Mesendoderm (in vitro differentiated cells): ENCODE measurements at regions not wholly inside any gene's neighbourhood (a gene's known extent, or its start where the extent isn't known, plus 50 kb on each side); places are given as distances from the start of the nearest gene placed in this dataset.

Experiments
- DNase-seq: peaks from one replicate; pipeline ENCODE4 v3.0.0; 2013
- H2AK5ac ChIP-seq: 2 replicates; pipeline ENCODE4 v1.6.1; 2013; ENCODE audit warnings: low read length, inconsistent platforms
- H2BK120ac ChIP-seq: 2 replicates; pipeline ENCODE4 v1.6.1; 2013; ENCODE audit warnings: low read depth, mild to moderate bottlenecking, low read length, moderate library complexity, mixed read lengths
- H2BK15ac ChIP-seq: replicated peaks from 2 replicates; pipeline ENCODE4 v1.6.1; 2013; ENCODE audit warnings: low read depth, mild to moderate bottlenecking, moderate library complexity
- H2BK5ac ChIP-seq: 2 replicates; pipeline ENCODE4 v1.6.1; 2013; ENCODE audit warnings: low read length, inconsistent platforms
- H3K18ac ChIP-seq: 2 replicates; pipeline ENCODE4 v1.6.1; 2013; ENCODE audit warnings: mild to moderate bottlenecking, low read length, mixed read lengths
- H3K23ac ChIP-seq: one replicate; pipeline ENCODE4 v1.6.1; 2013; ENCODE audit warnings: low read length
- H3K27ac ChIP-seq: 2 replicates; pipeline ENCODE4 v1.5.1; 2013; ENCODE audit warnings: low read depth, mild to moderate bottlenecking, inconsistent platforms, low read length, moderate library complexity
- H3K27me3 ChIP-seq: 2 replicates; pipeline ENCODE4 v1.6.1; 2013; ENCODE audit warnings: low read length, control low read depth, mild to moderate bottlenecking, inconsistent platforms; ENCODE audit not compliant: insufficient read depth, poor library complexity
- H3K36me3 ChIP-seq: 2 replicates; pipeline ENCODE4 v1.6.1; 2013; ENCODE audit warnings: low read length, inconsistent platforms; ENCODE audit not compliant: control insufficient read depth, insufficient read depth
- H3K4ac ChIP-seq: one replicate; pipeline ENCODE4 v1.6.1; 2013; ENCODE audit warnings: low read depth, mild to moderate bottlenecking, low read length, moderate library complexity
- H3K4me1 ChIP-seq: 2 replicates; pipeline ENCODE4 v1.6.1; 2013; ENCODE audit warnings: low read depth, low read length, inconsistent platforms; ENCODE audit not compliant: control insufficient read depth
- H3K4me2 ChIP-seq: 2 replicates; pipeline ENCODE4 v1.6.1; 2013; ENCODE audit warnings: low read length
- H3K4me3 ChIP-seq: 2 replicates; pipeline ENCODE4 v1.5.1; 2013; ENCODE audit warnings: mild to moderate bottlenecking, low read length
- H3K56ac ChIP-seq: one replicate; pipeline ENCODE4 v1.6.1; 2013; ENCODE audit warnings: low read length
- H3K79me1 ChIP-seq: 2 replicates; pipeline ENCODE4 v1.6.1; 2013; ENCODE audit warnings: low read length, inconsistent platforms
- H3K79me2 ChIP-seq: 2 replicates; pipeline ENCODE4 v1.6.1; 2013; ENCODE audit warnings: mild to moderate bottlenecking, low read length; ENCODE audit not compliant: control insufficient read depth, insufficient read depth
- H3K9ac ChIP-seq: 2 replicates; pipeline ENCODE4 v1.6.1; 2013; ENCODE audit warnings: low read length, inconsistent platforms
- H4K5ac ChIP-seq: one replicate; pipeline ENCODE4 v1.6.1; 2013; ENCODE audit warnings: low read length
- H4K8ac ChIP-seq: one replicate; pipeline ENCODE4 v1.6.1; 2013; ENCODE audit warnings: low read depth, mild to moderate bottlenecking, control low read depth, low read length, moderate library complexity
- WGBS: extraction: QIAGEN DNeasy Blood & Tissue Kit; methylation state at CpG from one replicate; pipeline ENCODE4 v1.1.7; 2013; ENCODE audit warnings: low lambda C conversion rate, missing lambda C conversion rate; ENCODE audit not compliant: insufficient coverage; ENCODE audit errors: extremely low coverage; 5-methylcytosine and 5-hydroxymethylcytosine counted together

DNA sequence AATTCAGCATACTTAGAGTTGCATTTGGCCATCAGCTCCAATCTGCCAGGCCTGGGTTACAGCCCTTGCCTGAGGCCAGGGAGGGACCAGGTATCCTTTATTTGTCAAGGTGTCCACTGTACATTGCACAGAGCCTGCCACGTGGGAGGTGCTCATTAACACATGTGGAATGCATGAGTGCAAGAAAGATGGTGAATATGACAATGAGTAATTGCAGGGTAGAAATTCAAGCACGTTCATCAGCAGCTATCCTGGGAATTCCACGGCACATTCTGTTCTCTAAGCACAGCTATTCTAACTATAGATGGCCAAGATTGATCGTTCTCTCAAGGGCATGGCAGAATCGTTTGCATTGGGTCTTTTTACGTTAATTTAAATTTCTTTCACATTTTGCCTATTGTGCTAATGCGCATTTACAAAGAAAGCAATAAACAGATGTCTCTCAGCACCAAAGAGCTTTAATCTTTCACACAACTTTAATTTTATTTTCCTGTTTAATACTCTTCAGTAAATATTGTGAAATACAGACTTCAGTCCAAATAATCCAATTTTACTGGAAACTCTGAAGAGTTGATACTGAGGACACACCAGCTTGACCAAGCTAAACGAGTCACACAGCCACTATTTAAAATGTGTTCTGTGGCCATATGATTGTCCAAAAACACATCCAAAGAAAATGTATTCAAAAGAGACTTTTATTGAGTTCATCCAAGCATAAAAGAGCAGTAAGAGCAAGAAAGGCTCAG lies 1025.7 kb upstream of the TMEM132C start:
- no peak overlapping the region for H3K18ac ChIP-seq
- no peaks in the 10 kb centered on the region for H3K79me1 ChIP-seq
- no peak overlapping the region for H3K23ac ChIP-seq
- H2BK15ac ChIP-seq = no peak overlapping the region
- no peak for DNase-seq
- no peak overlapping the region for H3K9ac ChIP-seq
- no peak overlapping the region for H4K5ac ChIP-seq
- H3K4me1 ChIP-seq = no peaks in the 10 kb centered on the region
- H2BK120ac ChIP-seq = no peak overlapping the region
- WGBS = no CpG with 5 or more reads among the region's 8 CpGs
- no peak overlapping the region for H3K4me3 ChIP-seq
- H3K27me3 ChIP-seq = no peaks in the 10 kb centered on the region
- no peak overlapping the region for H3K4ac ChIP-seq
- H2AK5ac ChIP-seq = no peak overlapping the region
- H3K4me2 ChIP-seq = no peak overlapping the region
- H3K79me2 ChIP-seq = no peaks in the 10 kb centered on the region
- no peak overlapping the region for H4K8ac ChIP-seq
- no peak overlapping the region for H2BK5ac ChIP-seq
- no peaks in the 10 kb centered on the region for H3K36me3 ChIP-seq
- H3K27ac ChIP-seq = no peak overlapping the region
- H3K56ac ChIP-seq = no peak overlapping the region

DNA sequence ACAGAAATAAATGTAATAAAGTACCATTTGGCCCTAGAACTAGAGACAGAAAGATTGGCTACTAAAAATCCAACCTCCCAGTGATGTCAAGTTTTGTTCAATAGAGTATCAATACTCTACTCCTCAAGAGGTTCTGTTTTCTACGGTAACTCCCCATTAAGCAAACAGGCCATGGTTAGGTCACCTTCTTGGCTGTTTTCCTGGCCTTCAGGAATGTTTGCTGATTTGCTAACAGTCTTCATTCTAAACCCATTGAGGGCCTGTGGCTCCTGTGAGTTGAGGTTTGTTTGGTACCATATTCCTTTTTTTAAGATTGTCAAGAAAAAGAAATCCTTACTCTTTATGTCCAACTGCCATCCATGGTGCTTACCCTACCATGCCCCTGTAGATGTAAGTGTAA lies 1022.0 kb upstream of the TMEM132C start:
- Histone ChIP-seq H3K4ac (no peak overlapping the region), H2BK5ac (no peak overlapping the region), H2BK15ac (no peak overlapping the region), H3K18ac (no peak overlapping the region), H2BK120ac (no peak overlapping the region), H3K36me3 (no peaks in the 10 kb centered on the region), H2AK5ac (no peak overlapping the region), H3K79me1 (no peaks in the 10 kb centered on the region), H3K4me1 (no peaks in the 10 kb centered on the region), H3K23ac (no peak overlapping the region), H3K9ac (no peak overlapping the region), H3K79me2 (no peaks in the 10 kb centered on the region), H3K27ac (no peak overlapping the region), H3K4me2 (no peak overlapping the region), H3K27me3 (no peaks in the 10 kb centered on the region), H3K4me3 (no peak overlapping the region), H4K8ac (no peak overlapping the region), H4K5ac (no peak overlapping the region), H3K56ac (no peak overlapping the region)
- no peak for DNase-seq
- no CpG with 5 or more reads among the region's 1 CpG for WGBS

DNA sequence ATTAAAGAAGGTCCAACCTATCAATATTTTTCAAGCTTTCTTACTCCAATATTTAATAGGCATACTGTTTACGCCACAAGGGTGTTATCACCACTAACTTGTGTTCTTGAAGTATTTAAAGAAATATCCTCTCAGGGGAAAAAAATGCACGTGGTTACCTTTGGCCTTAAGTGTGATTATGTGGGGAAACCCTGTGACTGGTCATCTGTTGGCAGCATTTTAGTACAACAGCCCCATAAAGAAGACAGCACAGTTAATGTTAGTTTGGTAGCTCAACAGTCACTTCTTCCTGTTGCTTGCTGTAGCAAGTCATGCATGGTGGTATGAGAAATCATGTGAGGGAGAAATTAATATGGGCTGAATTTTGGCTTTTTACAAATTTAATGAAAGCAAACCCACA lies 1021.5 kb upstream of the TMEM132C start:
- no peaks in the 10 kb centered on the region for H3K27me3 ChIP-seq
- H3K79me2 ChIP-seq = no peaks in the 10 kb centered on the region
- H2AK5ac ChIP-seq = no peak overlapping the region
- H3K4me2 ChIP-seq = no peak overlapping the region
- no peak overlapping the region for H2BK120ac ChIP-seq
- no peak overlapping the region for H3K23ac ChIP-seq
- no peak overlapping the region for H3K4me3 ChIP-seq
- no peak overlapping the region for H3K9ac ChIP-seq
- no peak overlapping the region for H2BK15ac ChIP-seq
- WGBS = no CpG with 5 or more reads among the region's 2 CpGs
- H4K5ac ChIP-seq = no peak overlapping the region
- H3K4me1 ChIP-seq = no peaks in the 10 kb centered on the region
- H3K4ac ChIP-seq = no peak overlapping the region
- no peak overlapping the region for H4K8ac ChIP-seq
- no peaks in the 10 kb centered on the region for H3K79me1 ChIP-seq
- no peak overlapping the region for H3K56ac ChIP-seq
- no peak for DNase-seq
- no peak overlapping the region for H3K27ac ChIP-seq
- no peak overlapping the region for H2BK5ac ChIP-seq
- no peak overlapping the region for H3K18ac ChIP-seq
- no peaks in the 10 kb centered on the region for H3K36me3 ChIP-seq

DNA sequence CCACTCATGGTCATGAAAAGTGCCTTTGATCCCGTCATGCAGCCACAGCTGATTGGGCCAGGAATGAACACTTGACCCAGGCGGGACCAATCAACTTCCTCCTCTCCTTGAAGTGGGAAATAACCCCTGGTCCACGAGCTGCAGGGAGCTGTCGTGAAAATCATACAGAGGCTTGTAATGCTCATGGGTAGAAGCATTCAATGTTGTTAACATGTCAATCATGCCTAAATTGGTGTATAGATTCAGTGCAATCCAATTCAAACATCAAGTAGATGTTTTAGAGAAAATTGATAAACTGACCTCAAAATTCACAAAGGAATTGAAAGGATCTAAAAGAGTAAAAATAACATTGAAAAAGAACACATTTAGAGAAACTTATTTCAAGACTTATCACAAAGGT lies 1019.0 kb upstream of the TMEM132C start:
- Histone ChIP-seq H3K4ac (no peak overlapping the region), H3K9ac (no peak overlapping the region), H3K23ac (no peak overlapping the region), H4K8ac (no peak overlapping the region), H3K79me1 (no peaks in the 10 kb centered on the region), H3K4me2 (no peak overlapping the region), H3K4me3 (no peak overlapping the region), H3K36me3 (no peaks in the 10 kb centered on the region), H2BK15ac (no peak overlapping the region), H2AK5ac (no peak overlapping the region), H3K27me3 (no peaks in the 10 kb centered on the region), H4K5ac (no peak overlapping the region), H3K18ac (no peak overlapping the region), H3K79me2 (no peaks in the 10 kb centered on the region), H3K56ac (no peak overlapping the region), H2BK120ac (no peak overlapping the region), H2BK5ac (no peak overlapping the region), H3K27ac (no peak overlapping the region), H3K4me1 (no peaks in the 10 kb centered on the region)
- no CpG with 5 or more reads among the region's 4 CpGs for WGBS
- DNase-seq = no peak

DNA sequence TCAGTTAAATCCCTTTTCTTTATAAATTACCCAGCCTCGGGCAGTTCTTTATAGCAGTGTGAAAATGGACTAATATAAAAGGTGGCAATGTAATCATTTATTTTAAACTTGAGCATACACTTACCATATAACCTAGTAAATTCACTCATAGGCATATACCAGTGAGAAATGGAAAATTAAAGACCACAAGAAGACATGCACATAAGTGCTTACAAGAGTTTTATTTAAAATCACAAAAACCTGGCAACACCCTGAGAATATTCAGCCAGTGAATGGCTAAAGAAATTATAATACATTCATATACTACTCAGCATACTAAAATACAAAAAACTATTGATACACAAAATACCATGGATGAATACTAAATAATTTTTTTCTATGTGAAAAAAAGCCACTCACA lies 1017.5 kb upstream of the TMEM132C start:
- Histone ChIP-seq H3K4me3 (no peak overlapping the region), H3K27ac (no peak overlapping the region), H3K4me2 (no peak overlapping the region), H3K23ac (no peak overlapping the region), H3K4ac (no peak overlapping the region), H2BK15ac (no peak overlapping the region), H4K8ac (no peak overlapping the region), H4K5ac (no peak overlapping the region), H3K36me3 (no peaks in the 10 kb centered on the region), H2BK5ac (no peak overlapping the region), H3K79me1 (no peaks in the 10 kb centered on the region), H3K27me3 (no peaks in the 10 kb centered on the region), H2AK5ac (no peak overlapping the region), H3K79me2 (no peaks in the 10 kb centered on the region), H3K9ac (no peak overlapping the region), H3K4me1 (no peaks in the 10 kb centered on the region), H3K56ac (no peak overlapping the region), H2BK120ac (no peak overlapping the region), H3K18ac (no peak overlapping the region)
- no peak for DNase-seq
- no CpG with 5 or more reads among the region's 1 CpG for WGBS

DNA sequence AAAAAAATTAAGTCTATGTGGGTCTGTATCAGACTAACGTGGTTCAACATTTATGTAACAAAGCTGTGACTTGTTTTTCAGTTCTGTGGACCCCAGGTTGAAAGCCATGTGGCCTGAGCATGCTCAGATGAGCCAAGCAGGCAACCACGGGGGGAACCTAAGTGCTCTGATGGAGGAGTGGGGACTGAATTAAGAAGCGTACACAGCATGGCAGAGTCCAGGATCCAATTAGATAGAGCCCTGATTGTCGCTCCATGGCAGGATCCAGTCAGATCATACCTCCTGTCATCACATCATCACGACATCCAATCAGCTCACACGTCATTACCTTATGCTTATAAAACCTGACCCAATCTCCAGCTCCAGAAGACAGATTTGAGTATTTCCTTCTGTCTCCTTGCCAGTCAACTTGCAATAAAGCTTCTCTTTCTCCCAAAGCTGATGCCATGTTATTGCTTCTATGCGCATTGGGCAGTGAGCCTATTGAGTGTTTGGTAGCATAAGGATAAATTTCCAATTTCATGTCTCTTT lies 1013.1 kb upstream of the TMEM132C start:
- Histone ChIP-seq H3K18ac (no peak overlapping the region), H3K56ac (no peak overlapping the region), H2BK15ac (no peak overlapping the region), H4K8ac (no peak overlapping the region), H3K4ac (no peak overlapping the region), H4K5ac (no peak overlapping the region), H3K4me2 (no peak overlapping the region), H3K27ac (no peak overlapping the region), H3K4me1 (no peaks in the 10 kb centered on the region), H2BK120ac (no peak overlapping the region), H3K79me2 (no peaks in the 10 kb centered on the region), H2BK5ac (no peak overlapping the region), H2AK5ac (no peak overlapping the region), H3K79me1 (no peaks in the 10 kb centered on the region), H3K23ac (no peak overlapping the region), H3K9ac (no peak overlapping the region), H3K36me3 (no peaks in the 10 kb centered on the region), H3K27me3 (no peaks in the 10 kb centered on the region), H3K4me3 (no peak overlapping the region)
- no CpG with 5 or more reads among the region's 7 CpGs for WGBS
- DNase-seq = no peak
